Spleen (tissue), 7 donors: ENCODE measurements at regions not wholly inside any gene's neighbourhood (a gene's known extent, or its start where the extent isn't known, plus 50 kb on each side); places are given as distances from the start of the nearest gene placed in this dataset.

Experiments used
- POLR2A ChIP-seq, 3 donors: fragments of 450-650 bp; IDR thresholded peaks; one replicate each; pipeline ENCODE4 v1.5.1; 2017; ENCODE audit warnings: antibody characterized with exemption in 3 of 3, mild to moderate bottlenecking in 1 of 3
- POLR2AphosphoS5 ChIP-seq, 3 donors: sonication (generic); formaldehyde crosslinking; IDR thresholded peaks; one replicate each; pipeline ENCODE4 v1.5.1; 2017; ENCODE audit warnings: antibody characterized with exemption in 3 of 3
- TF ChIP-seq, protein P1 (sequence below), 11 experiments: fragments of 200-600 bp in 7 of 11; fragments of 450-650 bp in 4 of 11; sonication (generic) in 4 of 11; IDR thresholded peaks in 8 of 11; conservative IDR thresholded peaks in 3 of 11; 1 replicate in 7 of 11; 2 replicates in 4 of 11; pipeline versions ENCODE4 v1.4.0 to v1.8.0; 2016 to 2021; ENCODE audit warnings: antibody characterized with exemption in 11 of 11, inconsistent platforms in 4 of 11, mild to moderate bottlenecking in 1 of 11
- donor health status: DM: no; HTN: no; CAD: no; lungs with moderate emphysema.
- donor health status: DM: no; HTN: no; CAD: no.
- donor health status: DM: no; HTN: no; CAD: no.

DNA sequence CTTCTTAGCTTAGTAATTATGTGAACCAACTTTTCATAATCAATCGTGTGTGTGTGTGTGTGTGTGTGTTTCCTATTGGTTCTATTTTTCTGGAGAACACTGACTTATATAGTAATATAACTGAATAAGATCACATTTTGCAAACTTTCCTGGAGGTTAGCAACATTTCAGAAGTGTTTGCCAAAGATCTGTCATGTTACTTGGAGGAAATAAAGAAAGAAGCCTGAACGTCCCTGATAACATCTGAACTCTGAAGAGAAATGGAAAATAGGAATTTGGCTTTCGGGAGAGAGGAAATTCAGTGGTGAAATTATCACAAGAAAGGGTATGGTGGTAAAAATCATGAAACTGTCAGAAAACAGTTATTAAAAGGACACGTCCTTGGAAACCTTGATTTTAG lies 984.4 kb upstream of the AUTS2 start:
- TF ChIP-seq, protein P1, sequence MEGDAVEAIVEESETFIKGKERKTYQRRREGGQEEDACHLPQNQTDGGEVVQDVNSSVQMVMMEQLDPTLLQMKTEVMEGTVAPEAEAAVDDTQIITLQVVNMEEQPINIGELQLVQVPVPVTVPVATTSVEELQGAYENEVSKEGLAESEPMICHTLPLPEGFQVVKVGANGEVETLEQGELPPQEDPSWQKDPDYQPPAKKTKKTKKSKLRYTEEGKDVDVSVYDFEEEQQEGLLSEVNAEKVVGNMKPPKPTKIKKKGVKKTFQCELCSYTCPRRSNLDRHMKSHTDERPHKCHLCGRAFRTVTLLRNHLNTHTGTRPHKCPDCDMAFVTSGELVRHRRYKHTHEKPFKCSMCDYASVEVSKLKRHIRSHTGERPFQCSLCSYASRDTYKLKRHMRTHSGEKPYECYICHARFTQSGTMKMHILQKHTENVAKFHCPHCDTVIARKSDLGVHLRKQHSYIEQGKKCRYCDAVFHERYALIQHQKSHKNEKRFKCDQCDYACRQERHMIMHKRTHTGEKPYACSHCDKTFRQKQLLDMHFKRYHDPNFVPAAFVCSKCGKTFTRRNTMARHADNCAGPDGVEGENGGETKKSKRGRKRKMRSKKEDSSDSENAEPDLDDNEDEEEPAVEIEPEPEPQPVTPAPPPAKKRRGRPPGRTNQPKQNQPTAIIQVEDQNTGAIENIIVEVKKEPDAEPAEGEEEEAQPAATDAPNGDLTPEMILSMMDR (IDR thresholded peaks at IDR 0.05 in 8 of 11, conservative IDR thresholded peaks at IDR 0.05 in 3 of 11): no peak
- TF ChIP-seq POLR2AphosphoS5 (IDR thresholded peaks at IDR 0.05): no peak
- no peak for TF ChIP-seq POLR2A (IDR thresholded peaks at IDR 0.05)
